GM12864 (cell line): ENCODE measurements at regions not wholly inside any gene's neighbourhood (a gene's known extent, or its start where the extent isn't known, plus 50 kb on each side); places are given as distances from the start of the nearest gene placed in this dataset.

Experiments
- DNase-seq: peaks from one replicate; pipeline ENCODE4 v3.0.0-alpha.2; 2011; ENCODE audit warnings: low read depth
- H3K4me3 ChIP-seq: 2 replicates; pipeline ENCODE4 v1.5.1; 2011; ENCODE audit warnings: mild to moderate bottlenecking, low read depth, low read length, control low read depth
- CTCF ChIP-seq: IDR thresholded peaks from 2 replicates; pipeline ENCODE4 v1.5.1; 2011; ENCODE audit warnings: low read depth, mild to moderate bottlenecking, moderate library complexity, low read length, control low read depth, inconsistent platforms; ENCODE audit errors: missing control alignments

DNA sequence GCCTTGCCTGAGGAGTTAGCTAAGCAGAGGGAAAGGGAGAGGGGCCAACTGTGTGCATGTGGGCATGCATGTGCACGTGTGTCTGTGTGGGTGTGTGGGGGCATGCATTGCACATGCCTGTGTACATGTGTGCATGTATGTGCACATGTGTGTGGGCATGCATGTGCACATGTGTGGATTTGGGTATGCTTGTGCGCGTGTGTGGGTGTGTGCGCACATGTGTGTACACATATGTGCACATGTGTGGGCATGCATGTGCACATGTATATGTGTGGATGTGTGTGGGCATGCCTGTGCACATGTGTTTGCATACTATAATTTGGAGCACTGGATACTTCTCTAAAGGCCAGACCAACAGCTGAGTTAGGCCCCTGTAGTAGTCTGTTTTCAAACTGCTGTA lies 350.0 kb downstream of the PRDM2 start:
- DNase-seq = no peak

DNA sequence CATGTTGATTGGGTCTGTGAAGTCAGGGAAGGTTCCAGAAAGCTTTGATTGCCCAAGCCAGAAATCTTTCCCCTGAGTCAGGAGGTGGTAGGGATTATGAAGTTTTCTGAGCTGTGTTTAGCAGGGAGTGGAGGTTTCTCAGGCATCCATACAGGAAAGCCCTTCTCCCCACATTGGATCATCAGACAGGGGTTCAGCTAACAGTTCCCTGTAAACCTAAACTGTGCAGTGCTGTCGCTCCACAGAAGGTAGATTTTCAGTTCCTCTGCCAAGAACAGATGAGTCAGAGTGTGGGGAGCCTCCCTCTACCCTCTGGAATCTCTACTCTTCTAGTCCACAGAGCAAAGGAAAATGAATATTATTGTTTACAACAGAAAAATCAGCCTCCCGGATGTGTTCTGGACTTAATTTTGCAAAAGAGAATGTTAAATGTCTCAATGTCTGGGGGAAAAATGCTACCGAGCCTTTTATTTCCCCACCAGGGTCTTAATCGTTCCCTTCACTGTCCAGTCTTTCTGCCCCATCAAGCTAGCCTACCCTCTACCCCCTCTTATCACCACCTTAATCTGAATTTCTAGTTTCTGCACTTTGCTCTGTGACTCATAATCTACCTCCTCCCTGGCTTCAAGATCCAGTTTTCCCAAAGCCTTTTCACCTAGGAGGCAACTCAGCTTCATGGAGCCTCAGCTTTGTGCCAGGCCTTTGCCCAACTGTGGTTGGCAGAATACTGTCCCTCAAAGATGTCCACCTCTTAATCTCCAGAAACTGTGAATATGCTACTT lies 355.6 kb downstream of the PRDM2 start:
- no peak for TF ChIP-seq CTCF
- no peak overlapping the region for H3K4me3 ChIP-seq

More for the DNA sequence above, 350.0 kb downstream of the PRDM2 start:
- no peak for TF ChIP-seq CTCF
- H3K4me3 ChIP-seq = no peak overlapping the region

DNA sequence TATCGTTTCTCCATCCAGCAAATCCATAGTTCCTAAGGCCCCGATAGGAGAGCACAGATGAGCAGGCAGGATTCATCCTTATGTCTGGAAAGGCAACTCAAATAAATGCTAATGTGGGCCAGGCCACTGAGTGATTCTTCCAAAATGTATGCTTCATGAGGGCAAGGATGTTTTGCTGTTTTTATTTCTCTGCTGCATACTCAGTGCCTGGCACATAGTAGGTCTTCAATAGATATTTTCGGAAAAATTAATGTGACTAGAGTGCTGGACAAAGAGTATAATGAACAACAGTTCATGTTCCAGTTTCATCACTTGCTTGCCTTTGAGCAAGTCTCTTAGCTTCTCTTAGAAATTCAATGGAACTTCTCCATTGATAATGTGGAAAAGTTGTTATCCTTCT lies 357.7 kb downstream of the PRDM2 start:
- H3K4me3 ChIP-seq = no peak overlapping the region
- no peak for DNase-seq
- no peak for TF ChIP-seq CTCF

More for the DNA sequence above, 355.6 kb downstream of the PRDM2 start:
- DNase-seq = no peak

DNA sequence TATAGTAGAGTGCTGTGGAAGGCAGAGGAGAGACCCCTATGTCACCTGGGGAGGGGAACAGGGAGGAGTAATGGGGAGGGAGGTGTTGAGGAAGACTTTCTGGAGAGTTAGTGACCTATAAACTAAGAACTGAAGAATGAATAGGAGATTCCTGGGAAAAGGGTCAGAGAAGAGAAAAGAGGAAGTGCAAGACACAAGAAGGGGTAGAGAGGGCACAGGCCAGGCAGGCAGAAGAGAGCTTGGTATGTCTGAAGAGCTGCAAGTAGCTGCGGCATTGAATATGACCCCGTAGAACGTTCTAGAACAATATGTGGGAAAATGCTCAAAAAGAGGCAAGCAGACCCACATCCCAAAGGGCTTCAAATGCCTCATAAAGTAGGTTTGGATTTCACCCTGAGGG lies 361.2 kb downstream of the PRDM2 start:
- H3K4me3 ChIP-seq = no peak overlapping the region
- DNase-seq = no peak
- no peak for TF ChIP-seq CTCF

- H3K4me3 ChIP-seq = no peak overlapping the region
- no peak for DNase-seq
- no peak for TF ChIP-seq CTCF
These were observed 361.7 kb downstream of the PRDM2 start for GRCh38 chr1:14061722-14062121.

DNA sequence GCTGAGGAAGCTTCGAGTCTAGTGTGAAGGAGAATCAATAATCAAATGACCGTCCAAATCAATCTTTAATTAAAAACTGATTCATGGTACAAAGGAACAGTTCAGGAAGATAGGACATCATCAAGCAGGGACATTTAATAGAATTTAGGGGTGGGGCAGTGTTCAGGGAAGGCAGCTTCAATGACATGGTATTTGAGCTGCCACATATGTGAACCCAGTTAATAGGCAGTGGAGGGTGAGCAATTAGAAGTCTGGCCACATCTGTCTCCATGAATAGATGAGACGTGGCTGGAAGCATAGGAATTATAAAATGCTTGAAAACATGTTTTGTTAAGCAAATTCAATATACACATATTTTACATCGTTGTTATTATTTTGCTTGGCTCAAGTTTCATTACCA lies 362.7 kb downstream of the PRDM2 start:
- no peak for DNase-seq
- no peak for TF ChIP-seq CTCF
- H3K4me3 ChIP-seq = no peak overlapping the region
